ENCODE measurements at regions not wholly inside any gene's neighbourhood (a gene's known extent, or its start where the extent isn't known, plus 50 kb on each side); places are given as distances from the start of the nearest gene placed in this dataset.
A peak's percentile ranks its signal among the peaks of the same experiment; 100 is the strongest.

DNA sequence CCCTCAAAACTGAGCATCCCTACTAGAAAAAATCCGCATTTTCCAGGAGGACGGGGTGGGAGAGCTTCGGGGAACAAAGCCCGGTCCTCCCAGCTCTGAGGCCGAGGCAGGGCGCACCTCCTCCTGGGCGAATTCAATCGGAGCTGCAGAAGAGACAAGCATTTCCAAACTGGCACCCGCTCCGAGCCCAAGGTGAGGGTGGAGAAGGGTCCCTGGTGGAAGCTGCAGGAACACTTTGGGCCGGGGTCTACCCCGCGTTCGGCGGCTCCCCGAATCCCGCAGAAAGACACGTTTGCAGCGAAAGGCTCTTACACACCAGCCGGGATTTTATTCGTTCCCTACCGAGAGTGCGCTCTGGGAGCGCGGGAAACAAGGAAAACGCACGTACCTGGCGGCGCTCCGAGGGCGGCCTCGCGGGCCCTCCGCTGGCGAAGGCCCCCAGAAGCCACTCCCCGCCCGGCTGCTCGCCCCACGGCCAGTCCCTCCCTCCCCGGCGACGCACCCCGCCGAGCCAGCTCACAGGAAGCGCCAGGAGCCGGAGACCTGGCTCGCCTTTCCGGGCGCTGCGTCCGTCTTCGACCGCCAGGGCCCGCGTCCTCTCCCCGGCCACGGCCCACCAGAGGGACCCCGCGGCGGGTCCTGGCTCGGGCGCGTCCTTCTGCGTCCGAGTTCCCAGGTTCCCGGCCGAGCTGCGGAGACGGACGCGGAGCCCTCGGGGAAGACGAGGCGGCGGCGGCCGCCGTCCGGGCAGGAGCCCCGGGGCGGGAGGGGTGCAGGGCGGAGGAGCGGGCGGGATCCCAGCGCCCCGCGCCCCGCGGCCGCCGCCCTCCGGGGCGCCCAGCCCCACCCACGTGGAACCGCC lies 49.8 kb upstream of the BAHCC1 start:
- DNase-seq (ENCODE audit: low read depth) = peak; percentile 51
